K562 (cell line): ENCODE measurements at regions not wholly inside any gene's neighbourhood (a gene's known extent, or its start where the extent isn't known, plus 50 kb on each side); places are given as distances from the start of the nearest gene placed in this dataset.

Source experiments
- BRF1 ChIP-seq: IDR thresholded peaks from 3 replicates; pipeline ENCODE4 v1.6.1; 2011; ENCODE audit warnings: borderline replicate concordance, mild to moderate bottlenecking; ENCODE audit not compliant: insufficient read length; ENCODE audit errors: extremely low read depth
- CEBPG ChIP-seq, 3 experiments: fragments of 200-800 bp in 1 of 3; sonication (Bioruptor generic) in 1 of 3; sonication (generic) in 1 of 3; formaldehyde crosslinking in 1 of 3; IDR thresholded peaks in 2 of 3; conservative IDR thresholded peaks in 1 of 3; 2 replicates each; pipeline versions ENCODE4 v1.6.1 to v1.8.0; 2016 to 2022; ENCODE audit warnings: missing compliant biosample characterization in 2 of 3, missing genetic modification characterization in 2 of 3, mild to moderate bottlenecking in 1 of 3, missing genetic modification reagents in 1 of 3
- ESRRB ChIP-seq: fragments of 250-450 bp; sonication (Bioruptor Pico); IDR thresholded peaks from 2 replicates; pipeline ENCODE4 v1.5.0; 2020; ENCODE audit warnings: mild to moderate bottlenecking, moderate library complexity, borderline replicate concordance
- KLF16 ChIP-seq: IDR thresholded peaks from 2 replicates; pipeline ENCODE4 v1.6.1; 2016; ENCODE audit warnings: antibody characterized with exemption
- LEF1 ChIP-seq: fragments of 450-650 bp; IDR thresholded peaks from 2 replicates; pipeline ENCODE4 v1.6.1; 2016; ENCODE audit warnings: mild to moderate bottlenecking
- MAFK ChIP-seq: IDR thresholded peaks from 2 replicates; pipeline ENCODE4 v1.6.1; 2011; ENCODE audit warnings: low read length, improper control_type of control experiment
- MEIS2 ChIP-seq: fragments of 450-650 bp; IDR thresholded peaks from 2 replicates; pipeline ENCODE4 v1.6.1; 2014; ENCODE audit warnings: mild to moderate bottlenecking; ENCODE audit not compliant: partially characterized antibody
- NCOR1 ChIP-seq: fragments of 450-650 bp; IDR thresholded peaks from 2 replicates; pipeline ENCODE4 v1.6.1; 2016; ENCODE audit warnings: mild to moderate bottlenecking, moderate library complexity
- NFIC ChIP-seq: fragments of 450-650 bp; IDR thresholded peaks from 2 replicates; pipeline ENCODE4 v1.6.1; 2017; ENCODE audit warnings: mild to moderate bottlenecking, inconsistent platforms
- NFXL1 ChIP-seq: fragments of 450-650 bp; formaldehyde crosslinking; IDR thresholded peaks from 2 replicates; pipeline ENCODE4 v1.4.0; 2021; ENCODE audit warnings: mild to moderate bottlenecking
- NR4A1 ChIP-seq, 2 experiments: fragments of 250-450 bp in 1 of 2; fragments of 450-650 bp in 1 of 2; sonication (Bioruptor Pico) in 1 of 2; IDR thresholded peaks; 2 replicates each; pipeline versions ENCODE4 v1.4.0 to v1.6.1; 2016 to 2020; ENCODE audit warnings: mild to moderate bottlenecking in 2 of 2, missing compliant biosample characterization in 1 of 2, missing genetic modification characterization in 1 of 2, moderate library complexity in 1 of 2
- PBX2 ChIP-seq, 2 experiments: IDR thresholded peaks in 1 of 2; conservative IDR thresholded peaks in 1 of 2; 2 replicates each; pipeline ENCODE4 v1.6.1; 2016; ENCODE audit warnings: low read depth in 2 of 2, mild to moderate bottlenecking in 1 of 2, missing compliant biosample characterization in 1 of 2, missing genetic modification characterization in 1 of 2, moderate library complexity in 1 of 2
- PKNOX1 ChIP-seq: fragments of 450-650 bp; IDR thresholded peaks from 2 replicates; pipeline ENCODE4 v1.6.1; 2016
- PRDM10 ChIP-seq: fragments of 450-650 bp; IDR thresholded peaks from 2 replicates; pipeline ENCODE4 v1.6.1; 2018; ENCODE audit not compliant: partially characterized antibody
- PRMT5 ChIP-seq: sonication (generic); formaldehyde crosslinking; IDR thresholded peaks from 2 replicates; pipeline ENCODE4 v1.5.0; 2020; ENCODE audit warnings: missing genetic modification reagents
- SMAD4 ChIP-seq: fragments of 250-450 bp; sonication (Bioruptor Pico); conservative IDR thresholded peaks from 2 replicates; pipeline ENCODE4 v1.8.0; 2021; ENCODE audit warnings: inconsistent platforms, mild to moderate bottlenecking, moderate library complexity
- TAL1 ChIP-seq: fragments of 450-650 bp; IDR thresholded peaks from 2 replicates; pipeline ENCODE4 v1.6.1; 2016; ENCODE audit warnings: mild to moderate bottlenecking
- TEAD1 ChIP-seq, 2 experiments: fragments of 450-650 bp in 1 of 2; sonication (generic) in 1 of 2; formaldehyde crosslinking; IDR thresholded peaks; 2 replicates each; pipeline versions ENCODE4 v1.4.0 to v1.8.0; 2020 to 2022; ENCODE audit warnings: mild to moderate bottlenecking in 2 of 2, missing genetic modification reagents in 1 of 2
- ZKSCAN8 ChIP-seq: fragments of 200-800 bp; sonication (Bioruptor generic); IDR thresholded peaks from 2 replicates; pipeline ENCODE4 v1.6.1; 2016; ENCODE audit warnings: missing genetic modification characterization, missing compliant biosample characterization
- ZNF124 ChIP-seq: sonication (generic); formaldehyde crosslinking; IDR thresholded peaks from 2 replicates; pipeline ENCODE4 v1.8.1; 2022; ENCODE audit warnings: missing genetic modification reagents
- ZNF24 ChIP-seq: fragments of 450-650 bp; IDR thresholded peaks from 2 replicates; pipeline ENCODE4 v1.6.1; 2016

GRCh38 chr15:67892559-67893377, 52.9 kb upstream of the RNU6-1 start (continued):
- TF ChIP-seq TEAD1 (CRISPR knock-in tag; IDR thresholded peaks at IDR 0.05) (peak in 1 of 2 experiments; percentile 58; a peak in 1 of 4 replicates), NR4A1 (CRISPR knock-in tag; IDR thresholded peaks at IDR 0.05) (no peak), NR4A1 (tag; IDR thresholded peaks at IDR 0.05) (no peak), CEBPG (CRISPR knock-in tag; IDR thresholded peaks at IDR 0.05) (no peak), CEBPG (tag; conservative IDR thresholded peaks at IDR 0.05 in 1 of 2, IDR thresholded peaks at IDR 0.05 in 1 of 2) (peak in 1 of 2 experiments; percentile 31; a peak in 1 of 4 replicates), ZKSCAN8 (CRISPR knock-in tag) (no peak), MAFK (peak; percentile 72), NFXL1 (no peak), MEIS2 (peak; percentile 93), KLF16 (0 out of 2 replicates have a peak, but pooled peaks have one; percentile 8), ZNF124 (CRISPR knock-in tag) (no peak), SMAD4 (CRISPR knock-in tag) (0 out of 2 replicates have a peak, but pooled peaks have one; percentile 16), BRF1 (no peak), PKNOX1 (peak; percentile 83), ZNF24 (no peak), TAL1 (peak; percentile 41; the same call in 1 of the 2 replicates), PBX2 (CRISPR knock-in tag; IDR thresholded peaks at IDR 0.05; ENCODE audit: low read depth) (no peak), PBX2 (tag; conservative IDR thresholded peaks at IDR 0.05; ENCODE audit: low read depth) (peak; percentile 95), PRMT5 (CRISPR knock-in tag) (no peak), NCOR1 (peak; percentile 56), PRDM10 (peak; percentile 25), ESRRB (CRISPR knock-in tag) (no peak), NFIC (peak; percentile 77), LEF1 (peak; percentile 74)
